K562 (cell line): ENCODE measurements at regions not wholly inside any gene's neighbourhood (a gene's known extent, or its start where the extent isn't known, plus 50 kb on each side); places are given as distances from the start of the nearest gene placed in this dataset.

ENCODE experiments used
- ASH1L ChIP-seq: fragments of 450-650 bp; IDR thresholded peaks from 2 replicates; pipeline ENCODE4 v1.6.1; 2018; ENCODE audit warnings: borderline replicate concordance, mild to moderate bottlenecking, low read depth; ENCODE audit not compliant: partially characterized antibody
- ATF3 ChIP-seq, 2 experiments: fragments of 450-650 bp in 1 of 2; sonication (generic) in 1 of 2; formaldehyde crosslinking in 1 of 2; IDR thresholded peaks in 1 of 2; conservative IDR thresholded peaks in 1 of 2; 2 replicates each; pipeline versions ENCODE4 v1.6.1 to v1.8.1; 2016 to 2023; ENCODE audit warnings: mild to moderate bottlenecking in 2 of 2, moderate library complexity in 2 of 2, inconsistent platforms in 1 of 2, missing genetic modification reagents in 1 of 2
- CHD1 ChIP-seq: fragments of 200-600 bp; sonication (generic); IDR thresholded peaks from one replicate; pipeline ENCODE4 v1.6.1; 2012; ENCODE audit warnings: mild to moderate bottlenecking, moderate library complexity, low read length, inconsistent platforms
- CTCF ChIP-seq, 3 experiments: IDR thresholded peaks in 2 of 3; conservative IDR thresholded peaks in 1 of 3; 2 replicates each; pipeline ENCODE4 v1.5.1; 2011 to 2012; ENCODE audit warnings: low read length in 3 of 3, mild to moderate bottlenecking in 3 of 3, control low read depth in 2 of 3, improper control_type of control experiment in 1 of 3, inconsistent platforms in 1 of 3, low read depth in 1 of 3, mixed read lengths in 1 of 3, moderate library complexity in 1 of 3; ENCODE audit not compliant: insufficient read depth in 2 of 3
- EZH2 ChIP-seq: IDR thresholded peaks from 2 replicates; pipeline ENCODE4 v1.6.1; 2012; ENCODE audit warnings: low read depth, mild to moderate bottlenecking, inconsistent platforms, low read length, borderline replicate concordance
- MAFK ChIP-seq: IDR thresholded peaks from 2 replicates; pipeline ENCODE4 v1.6.1; 2011; ENCODE audit warnings: low read length, improper control_type of control experiment
- RFX5 ChIP-seq: IDR thresholded peaks from 2 replicates; pipeline ENCODE4 v1.6.1; 2011; ENCODE audit warnings: low read depth, mild to moderate bottlenecking, improper control_type of control experiment, low read length
- SETDB1 ChIP-seq: IDR thresholded peaks from one replicate; pipeline ENCODE4 v1.6.1; 2012; ENCODE audit warnings: low read length, control low read depth, inconsistent platforms
- SMC3 ChIP-seq: conservative IDR thresholded peaks from 2 replicates; pipeline ENCODE4 v1.6.1; 2011; ENCODE audit warnings: low read depth, low read length, improper control_type of control experiment; ENCODE audit not compliant: insufficient read depth
- TARDBP ChIP-seq: fragments of 450-650 bp; IDR thresholded peaks from 2 replicates; pipeline ENCODE4 v1.6.1; 2016
- ZNF121 ChIP-seq: sonication (generic); formaldehyde crosslinking; conservative IDR thresholded peaks from 2 replicates; pipeline ENCODE4 v1.8.0; 2022; ENCODE audit warnings: missing genetic modification reagents
- ZNF212 ChIP-seq: fragments of 450-650 bp; formaldehyde crosslinking; IDR thresholded peaks from 2 replicates; pipeline ENCODE4 v1.4.0; 2020; ENCODE audit warnings: mild to moderate bottlenecking
- ZNF318 ChIP-seq, 2 experiments: fragments of 450-650 bp; IDR thresholded peaks; 2 replicates each; pipeline ENCODE4 v1.6.1; 2016; ENCODE audit warnings: mild to moderate bottlenecking in 2 of 2, borderline replicate concordance in 1 of 2, low read depth in 1 of 2, moderate library complexity in 1 of 2

DNA sequence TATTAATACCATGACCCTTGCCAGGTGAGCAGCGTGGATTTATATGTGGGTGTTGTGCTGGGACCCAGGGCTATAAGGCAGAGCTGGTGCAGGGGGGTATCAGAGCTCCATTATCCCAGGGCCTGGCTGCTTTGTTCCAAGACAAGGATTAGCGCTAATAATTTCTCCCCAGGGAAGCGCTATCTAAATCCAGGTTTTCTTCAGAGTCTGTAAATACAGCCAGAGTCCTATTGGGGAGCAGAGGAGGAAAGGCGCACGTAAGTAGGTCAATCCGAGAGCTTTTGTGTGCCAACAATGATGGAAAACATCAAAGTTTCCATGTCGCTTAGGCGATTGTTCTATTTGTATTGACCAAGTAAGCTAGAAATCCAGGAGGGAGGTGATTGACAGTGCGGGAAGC, 1009.7 kb downstream of the VRK1 start:
- TF ChIP-seq CTCF (IDR thresholded peaks at IDR 0.05 in 2 of 3, conservative IDR thresholded peaks at IDR 0.05 in 1 of 3; ENCODE audit: insufficient read depth in 2 of 3, low read depth in 1 of 3, low read length in 3 of 3) (no peak), SETDB1 (no peak), EZH2 (no peak), SMC3 (no peak), ASH1L (no peak), CHD1 (no peak), ZNF212 (no peak), ZNF121 (CRISPR knock-in tag) (no peak), RFX5 (no peak), MAFK (no peak), ZNF318 (IDR thresholded peaks at IDR 0.05; ENCODE audit: borderline replicate concordance in 1 of 2, low read depth in 1 of 2) (no peak), ATF3 (IDR thresholded peaks at IDR 0.05) (no peak), ATF3 (CRISPR knock-in tag; conservative IDR thresholded peaks at IDR 0.05) (no peak), TARDBP (no peak)
